GM18499 (cell line): ENCODE measurements at regions not wholly inside any gene's neighbourhood (a gene's known extent, or its start where the extent isn't known, plus 50 kb on each side); places are given as distances from the start of the nearest gene placed in this dataset.

Experiments used
- ATAC-seq: cut with Tn5 transposase; IDR thresholded peaks from one replicate; pipeline ENCODE4 v1.9.1; 2021; ENCODE audit warnings: moderate number of reproducible peaks; ENCODE audit not compliant: insufficient read depth, unreplicated experiment

DNA sequence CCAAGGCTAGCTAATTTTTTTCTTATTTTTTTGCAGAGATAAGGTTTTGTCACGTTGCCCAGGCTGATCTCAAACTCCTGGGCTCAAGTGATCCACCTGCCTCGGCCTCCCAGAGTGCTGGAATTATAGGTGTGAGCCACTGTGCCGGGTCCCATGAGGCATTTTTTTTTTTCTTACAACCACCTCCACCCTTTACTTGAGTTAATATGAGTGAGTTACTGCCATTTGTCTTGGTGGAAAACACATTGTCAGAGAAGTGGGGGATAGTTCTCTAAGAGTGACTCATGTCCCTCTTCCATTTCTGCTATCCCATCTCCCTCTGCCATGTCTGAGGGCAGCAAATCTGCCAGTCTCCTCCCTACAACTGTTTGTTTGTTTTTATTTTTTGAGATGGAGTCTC lies 163.4 kb upstream of the CLINT1 start:
- ATAC-seq = no peak

DNA sequence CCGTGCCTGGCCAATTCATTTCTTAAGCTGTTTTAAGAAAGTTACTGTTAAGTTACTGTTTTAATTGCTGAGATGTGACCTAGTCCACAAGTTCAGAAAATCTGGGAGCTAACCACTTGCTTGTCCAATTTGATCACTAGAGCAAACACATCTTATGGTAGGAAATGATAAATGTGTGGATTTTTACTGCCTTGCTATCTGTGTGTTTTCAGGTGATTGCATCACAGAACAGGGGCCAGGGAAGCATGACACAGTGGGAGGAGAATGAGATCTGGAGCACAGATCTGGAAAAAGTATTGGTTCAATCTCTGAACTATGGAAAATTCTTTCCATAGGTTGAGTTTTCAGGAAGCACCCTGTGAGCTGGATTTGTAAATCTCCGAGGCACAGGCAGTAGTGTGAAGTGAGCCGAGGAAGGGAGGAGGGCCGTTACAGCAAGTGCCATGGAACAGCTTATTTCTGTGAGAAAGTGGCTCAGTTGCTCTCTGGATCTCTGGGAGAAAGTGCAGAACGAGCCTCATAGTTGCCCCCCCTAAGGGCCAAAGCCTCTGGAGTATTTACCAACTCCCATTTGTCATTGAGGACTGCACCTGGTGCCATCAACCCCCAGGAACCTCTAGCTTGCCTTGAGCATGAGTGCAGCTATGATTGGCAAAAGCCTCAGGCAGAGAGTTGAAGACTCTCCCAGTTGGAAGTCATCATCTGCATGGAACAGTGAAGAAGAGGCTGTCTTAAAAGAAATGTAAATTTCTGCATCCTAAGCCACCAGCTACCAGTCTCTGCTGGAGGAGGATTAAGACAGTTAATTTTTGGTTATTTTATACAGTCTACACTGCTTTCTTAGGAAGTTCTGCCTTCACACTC lies 161.8 kb upstream of the CLINT1 start:
- ATAC-seq = no peak

DNA sequence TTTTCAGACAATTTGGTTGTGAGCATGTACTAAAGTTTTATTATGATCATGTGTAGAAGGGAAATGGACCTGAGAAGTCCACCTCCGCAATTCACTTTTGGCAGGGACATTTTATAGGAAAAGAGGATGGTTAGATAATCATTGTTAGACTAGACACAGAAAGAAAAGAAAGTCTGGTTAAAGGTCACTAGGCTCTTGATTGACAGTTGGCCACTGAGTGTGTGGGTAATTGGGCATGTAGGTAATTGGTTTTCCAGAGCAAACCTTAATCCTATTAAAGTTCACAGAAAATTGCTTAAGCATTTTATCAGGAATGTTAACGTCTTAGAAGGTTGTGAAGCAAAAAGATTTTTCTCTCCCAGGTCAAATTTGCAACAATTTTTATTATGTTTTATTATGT lies 158.5 kb upstream of the CLINT1 start:
- no peak for ATAC-seq

DNA sequence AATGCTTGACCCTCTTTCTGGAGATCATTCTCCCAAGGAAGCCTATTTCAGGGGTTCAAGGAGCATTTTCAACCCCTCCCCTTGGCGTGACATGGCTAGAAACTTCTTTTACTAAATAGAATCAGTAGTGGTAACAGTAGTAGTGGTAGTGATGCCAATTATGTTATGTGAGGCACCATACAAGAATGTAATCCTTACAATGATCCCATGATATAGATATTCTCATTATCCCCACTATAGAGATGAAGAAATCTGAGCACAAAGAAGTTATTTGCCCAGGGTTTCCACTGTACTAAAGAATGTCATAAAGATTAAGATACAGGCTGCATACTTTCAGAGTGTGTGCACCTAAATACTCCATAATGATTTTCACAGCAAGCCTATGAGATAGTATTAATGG lies 155.4 kb upstream of the CLINT1 start:
- no peak for ATAC-seq

DNA sequence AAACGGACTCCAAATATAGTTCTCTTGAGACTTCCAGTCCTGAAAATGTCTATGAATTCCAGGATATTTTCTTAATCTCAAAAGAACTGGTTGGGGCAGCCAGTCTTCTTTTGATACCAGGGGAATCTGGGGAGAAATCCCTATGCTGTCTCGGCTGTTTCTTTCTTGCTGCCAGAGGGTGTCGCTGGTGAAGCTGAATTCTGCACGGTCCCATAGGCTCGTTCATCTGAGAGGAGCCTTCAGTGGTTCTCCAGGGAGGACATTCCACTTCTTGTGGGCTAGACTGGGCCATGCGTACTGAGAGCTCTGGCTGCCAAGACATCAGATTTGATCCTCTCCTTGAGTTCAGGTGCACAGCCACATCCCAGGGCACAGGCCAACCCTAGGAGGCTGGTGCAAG lies 155.0 kb upstream of the CLINT1 start:
- ATAC-seq = no peak

DNA sequence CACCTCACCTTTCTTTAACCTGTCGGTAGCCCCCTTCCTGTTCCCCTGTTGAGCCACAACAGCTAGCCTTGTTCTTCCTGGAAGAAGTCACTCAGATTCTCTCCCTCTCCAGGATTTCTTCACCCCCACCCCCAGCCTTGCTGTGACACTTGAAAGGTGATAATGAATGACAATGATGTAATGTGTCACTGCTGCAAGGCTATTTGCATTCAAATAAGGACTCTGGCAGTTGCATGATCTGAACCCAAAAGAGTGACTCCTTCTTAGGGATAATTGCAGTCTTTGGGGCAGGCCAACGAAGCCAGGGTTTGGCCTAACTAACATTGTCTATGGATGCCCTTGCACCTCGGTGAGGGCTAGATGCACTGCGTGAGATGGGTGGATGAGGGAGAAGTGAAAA lies 154.4 kb upstream of the CLINT1 start:
- no peak for ATAC-seq

DNA sequence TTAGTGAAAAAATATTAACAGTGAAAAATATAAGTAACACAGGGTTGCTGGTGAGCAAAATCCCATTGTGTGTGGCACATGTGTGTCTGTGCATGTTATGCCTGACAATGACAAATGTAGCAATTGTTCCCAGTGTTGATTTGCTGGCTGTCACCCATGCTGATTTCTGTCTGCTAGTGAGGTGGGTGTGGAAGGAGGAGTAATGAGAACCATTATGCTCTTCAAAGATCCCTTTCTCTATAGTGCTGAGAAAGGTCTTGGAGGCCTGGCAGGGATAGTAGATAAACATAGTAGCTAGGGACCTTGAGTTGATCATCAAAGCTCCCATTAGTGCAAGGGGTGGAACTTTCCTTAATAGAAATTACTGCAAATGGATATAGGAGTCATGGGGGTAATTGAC lies 152.5 kb upstream of the CLINT1 start:
- no peak for ATAC-seq

DNA sequence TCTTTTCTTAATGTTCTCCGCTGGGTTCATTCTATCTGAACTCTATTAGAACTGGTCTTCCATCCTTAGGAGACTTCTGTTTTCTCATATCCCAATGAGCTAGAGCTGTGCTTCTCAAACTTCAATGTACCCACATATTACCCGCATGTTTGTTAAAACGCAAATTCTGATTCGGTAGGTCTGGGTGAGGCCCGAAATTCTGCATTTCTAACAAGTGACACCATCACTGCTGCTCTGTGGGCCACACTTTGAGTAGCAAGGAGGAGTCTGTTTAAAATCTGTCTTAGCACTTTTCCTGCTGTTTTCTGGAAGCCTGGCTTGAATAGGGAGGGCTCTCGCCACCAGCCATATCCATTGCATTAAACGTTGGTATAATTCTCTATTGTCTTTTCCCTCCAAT lies 151.9 kb upstream of the CLINT1 start:
- no peak for ATAC-seq

DNA sequence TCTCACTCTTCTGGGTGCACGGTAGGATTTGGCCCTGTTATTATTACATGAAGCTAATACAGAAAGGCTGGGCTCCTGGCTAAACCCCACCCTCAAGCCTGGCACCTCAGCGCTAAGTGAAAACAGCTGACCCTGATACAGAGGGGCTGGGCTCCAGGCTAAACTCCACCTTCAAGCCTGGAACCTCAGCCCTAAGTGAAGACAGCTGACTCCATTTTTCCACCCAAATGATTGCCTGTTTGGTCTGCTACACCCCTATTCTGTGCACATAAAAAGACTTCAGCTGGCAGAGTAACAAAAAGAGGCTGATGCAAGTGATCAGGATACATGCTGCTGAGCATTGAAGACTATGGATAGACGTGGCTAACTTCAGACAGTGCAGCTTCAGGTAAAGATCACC lies 148.4 kb upstream of the CLINT1 start:
- ATAC-seq = no peak

DNA sequence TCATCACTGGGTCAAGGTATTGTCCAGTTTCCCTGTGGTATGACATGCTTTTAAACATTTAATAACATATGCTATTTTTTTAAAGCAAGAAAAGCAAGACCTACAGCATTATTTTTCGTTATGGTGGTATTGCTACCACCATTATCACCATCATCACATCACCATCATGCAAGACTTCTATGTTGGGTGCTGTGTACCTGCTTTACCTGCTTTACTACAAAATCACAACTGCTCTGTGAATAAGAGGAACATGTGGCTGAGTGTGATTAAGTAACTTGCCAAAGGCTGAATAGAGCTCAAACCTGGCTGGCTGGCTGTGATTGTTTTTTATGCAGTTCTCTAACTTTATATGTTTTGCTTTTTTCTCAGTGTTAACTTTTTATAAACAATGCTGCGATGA lies 140.8 kb upstream of the CLINT1 start:
- no peak for ATAC-seq

DNA sequence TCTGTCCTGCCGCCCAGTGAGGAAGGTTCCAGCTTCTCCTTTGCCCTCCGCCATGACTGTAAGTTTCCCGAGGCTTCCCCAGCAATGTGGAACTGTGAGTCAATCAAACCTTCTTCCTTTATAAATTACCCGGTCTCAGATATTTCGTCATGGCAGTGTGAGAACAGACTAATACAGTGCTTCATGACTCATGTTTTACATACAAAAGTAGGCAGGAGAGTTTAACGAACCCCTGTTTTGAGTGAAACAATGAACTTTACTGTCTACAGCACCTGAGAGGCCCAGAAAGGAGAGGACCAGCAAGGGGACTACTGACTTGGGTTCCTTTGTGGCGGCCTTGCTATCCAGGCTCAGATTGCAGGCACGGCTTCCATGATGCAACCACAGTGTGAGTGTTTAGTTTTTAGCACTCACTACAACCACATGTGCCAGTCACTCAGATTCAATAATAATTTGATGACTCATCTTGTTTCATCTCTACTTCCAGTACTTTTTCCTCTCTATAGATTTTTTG lies 139.1 kb upstream of the CLINT1 start:
- no peak for ATAC-seq

DNA sequence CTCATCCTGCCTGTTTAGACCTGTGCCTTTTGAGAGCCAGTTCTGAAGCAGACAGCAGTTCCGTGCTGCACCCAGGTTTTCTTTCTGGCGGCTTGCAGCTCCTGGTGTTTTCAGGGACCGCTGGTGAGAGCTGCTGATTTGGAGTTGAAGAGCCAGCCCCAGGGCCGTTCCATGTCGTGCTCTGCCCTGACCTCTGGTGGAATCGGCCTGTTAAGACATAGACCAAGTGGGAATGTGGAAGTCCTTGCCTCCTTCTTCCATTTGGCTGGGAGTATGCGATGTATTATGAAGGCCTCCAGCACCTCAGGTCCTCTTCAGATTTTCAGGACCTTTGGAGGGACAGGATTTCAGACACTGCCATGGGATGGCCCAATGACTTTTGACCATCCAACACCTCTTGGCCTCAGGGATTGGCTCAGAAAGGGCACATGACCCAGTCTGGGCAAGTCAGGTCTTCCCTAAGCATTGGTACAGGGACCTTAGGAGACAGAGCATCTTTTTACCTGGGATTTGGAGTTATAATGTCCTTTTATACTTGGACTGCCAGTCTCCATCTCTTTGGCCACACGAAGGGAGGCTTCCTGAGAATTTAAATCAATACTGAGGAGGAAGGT lies 136.1 kb upstream of the CLINT1 start:
- no peak for ATAC-seq

DNA sequence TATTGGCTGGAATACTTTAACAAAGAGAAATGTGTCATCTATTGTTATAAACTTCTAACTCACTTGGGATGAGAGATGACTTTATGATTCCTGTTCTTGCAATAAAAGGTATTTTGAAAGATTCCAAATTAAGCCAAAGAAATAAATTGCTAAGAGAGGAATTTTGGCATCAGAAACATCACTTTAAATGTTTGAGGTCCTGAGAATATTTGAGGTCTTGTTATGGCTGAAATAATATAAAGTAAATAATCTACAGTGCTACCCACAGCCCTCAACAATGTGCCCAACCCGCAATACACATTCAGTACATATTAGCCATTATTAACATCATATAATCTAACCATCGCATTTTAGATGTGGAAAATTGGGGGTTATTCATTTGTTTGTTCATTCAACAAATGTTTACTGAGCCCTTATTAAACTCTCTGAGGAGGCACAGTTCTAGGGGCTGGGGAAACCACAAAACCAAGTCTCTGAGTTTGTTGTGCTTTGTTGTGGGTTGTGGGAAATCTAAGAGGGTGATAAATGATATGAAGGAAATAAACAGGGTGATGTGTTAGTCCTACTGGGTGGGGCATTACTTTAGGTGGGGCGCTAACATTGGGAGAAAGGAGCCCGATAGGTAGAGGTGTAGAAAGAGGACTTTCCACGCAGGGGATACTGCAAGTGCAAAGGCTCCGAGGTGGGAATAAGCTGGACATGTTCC lies 135.2 kb upstream of the CLINT1 start:
- no peak for ATAC-seq

DNA sequence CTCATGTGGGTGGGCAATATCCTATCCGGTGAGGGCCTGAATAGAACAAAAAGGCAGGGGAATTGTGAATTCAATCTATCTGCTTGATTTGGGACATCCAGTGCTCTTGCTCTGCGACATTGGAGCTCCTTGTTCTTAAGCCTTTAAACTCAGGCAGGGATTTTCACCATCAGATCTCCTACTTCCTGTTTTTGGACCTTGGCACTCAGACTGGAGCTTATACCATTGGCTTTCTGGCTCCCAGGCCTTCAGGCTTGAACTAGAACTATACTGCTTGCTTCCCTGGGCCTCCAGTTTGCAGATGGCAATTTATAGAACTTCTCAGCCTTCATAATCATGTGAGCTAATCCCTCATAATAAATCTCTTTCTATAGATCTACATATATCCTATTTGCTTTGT lies 134.3 kb upstream of the CLINT1 start:
- no peak for ATAC-seq

DNA sequence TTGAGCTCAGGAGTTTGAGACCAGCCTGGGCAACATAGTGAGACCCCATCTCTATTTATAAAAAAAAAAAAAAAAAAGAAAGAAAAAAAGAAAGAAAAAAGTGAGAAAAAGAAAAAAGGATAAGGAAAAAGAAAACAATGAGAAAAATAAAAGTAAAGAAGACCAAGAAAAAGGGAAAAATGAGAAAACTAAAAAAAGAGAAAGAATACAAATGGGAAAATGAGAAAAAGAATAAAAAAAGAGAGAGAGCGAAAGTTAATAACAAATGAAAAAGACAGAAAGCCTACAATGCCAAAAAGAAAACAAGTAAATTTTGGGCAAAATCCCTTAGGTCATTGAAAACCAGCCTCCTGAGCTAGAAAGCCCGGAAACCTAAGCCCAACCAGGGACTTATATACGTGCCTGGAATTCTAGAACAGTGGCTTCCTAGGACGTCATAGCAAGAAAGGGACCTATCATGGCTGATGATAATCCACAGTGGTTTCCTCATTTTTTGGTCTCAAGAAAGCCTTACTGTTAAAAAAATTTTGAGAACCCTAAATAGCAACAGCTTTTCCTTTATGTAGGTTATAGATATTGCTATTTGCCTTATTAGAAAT lies 131.7 kb upstream of the CLINT1 start:
- no peak for ATAC-seq

DNA sequence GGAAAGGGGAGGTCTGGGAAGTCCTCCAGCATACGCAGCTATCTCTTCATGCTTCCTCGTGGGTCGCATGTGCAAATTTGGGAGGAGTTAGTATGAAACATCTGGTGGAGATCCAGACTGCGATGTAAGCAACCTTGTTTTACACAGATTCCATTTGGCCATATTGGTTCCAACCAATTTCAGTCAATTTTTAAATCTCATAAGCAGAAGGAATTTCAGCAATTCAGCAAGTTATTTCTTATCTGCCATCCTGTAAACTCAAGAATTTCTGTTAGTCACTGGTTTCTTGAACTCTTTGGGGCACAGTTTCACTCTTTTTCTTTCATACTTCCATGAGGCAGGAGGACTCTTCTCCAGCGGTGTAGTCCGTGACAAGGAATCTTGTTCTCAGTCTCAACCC lies 130.4 kb upstream of the CLINT1 start:
- no peak for ATAC-seq

DNA sequence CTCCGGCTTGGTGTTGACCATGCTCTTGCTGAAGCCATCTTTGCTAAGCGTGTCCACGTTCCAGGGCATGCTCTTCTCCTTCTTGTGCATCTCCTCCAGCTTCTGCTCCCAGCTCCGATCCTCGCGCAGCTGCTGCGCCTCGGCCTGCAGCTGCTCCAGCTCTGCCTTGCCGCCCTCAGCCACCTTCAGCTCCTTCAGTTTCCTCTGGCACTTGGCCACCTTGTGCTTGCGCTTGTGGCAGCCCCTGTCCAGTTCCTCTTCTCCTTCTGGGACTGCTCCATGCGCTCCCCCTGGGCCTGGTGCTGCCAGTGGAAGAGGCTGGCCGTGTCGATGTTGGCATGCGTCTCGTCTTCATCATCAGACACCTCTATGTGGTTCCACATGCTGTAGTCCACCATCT lies 128.3 kb upstream of the CLINT1 start:
- ATAC-seq = no peak

DNA sequence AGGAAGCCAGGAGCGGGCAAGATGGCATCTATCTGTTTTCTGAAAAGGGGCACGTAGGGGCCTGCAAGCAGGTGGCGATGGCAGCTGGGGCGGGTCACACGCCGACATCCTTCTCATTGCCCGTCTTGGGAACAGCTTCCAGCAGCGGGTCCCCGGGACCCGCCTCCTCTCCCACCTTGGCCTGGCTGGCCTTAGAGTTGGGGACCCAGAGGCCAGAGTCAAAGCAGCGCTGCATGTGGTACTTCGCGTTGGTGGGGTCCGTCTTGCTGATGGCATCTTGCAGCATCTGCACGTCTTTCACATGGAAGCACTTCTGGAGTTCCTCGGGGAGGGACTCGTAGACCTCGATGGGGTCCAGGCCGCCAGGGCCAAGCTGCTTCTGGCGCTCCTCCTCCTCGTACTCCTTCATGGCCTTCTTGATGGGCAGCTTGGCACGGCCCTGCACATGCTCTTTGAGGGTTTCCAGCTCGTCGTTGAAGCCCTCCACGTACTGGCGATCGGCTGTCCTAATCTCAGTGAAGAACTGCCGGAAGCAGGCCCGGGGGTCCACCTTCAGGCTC lies 127.6 kb upstream of the CLINT1 start:
- no peak for ATAC-seq

DNA sequence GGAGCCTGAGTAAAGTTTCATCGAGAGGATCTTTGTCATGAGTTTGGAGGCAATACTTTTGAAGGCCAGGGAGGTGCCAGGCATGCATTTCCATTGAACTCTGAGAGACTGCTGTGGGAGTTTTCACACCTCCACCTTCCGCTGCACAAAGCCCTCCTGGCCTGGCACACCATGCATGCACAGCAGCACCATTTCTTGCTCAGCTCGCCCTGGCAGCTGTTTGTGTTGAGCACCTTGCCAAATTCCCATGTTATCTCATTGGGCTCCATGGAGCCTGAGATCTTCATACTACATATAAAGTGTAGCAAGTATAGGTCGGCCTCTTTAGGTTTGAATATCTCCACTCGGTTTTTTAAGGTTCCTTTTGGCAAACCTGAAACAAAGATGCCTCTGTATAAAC lies 125.7 kb upstream of the CLINT1 start:
- no peak for ATAC-seq

DNA sequence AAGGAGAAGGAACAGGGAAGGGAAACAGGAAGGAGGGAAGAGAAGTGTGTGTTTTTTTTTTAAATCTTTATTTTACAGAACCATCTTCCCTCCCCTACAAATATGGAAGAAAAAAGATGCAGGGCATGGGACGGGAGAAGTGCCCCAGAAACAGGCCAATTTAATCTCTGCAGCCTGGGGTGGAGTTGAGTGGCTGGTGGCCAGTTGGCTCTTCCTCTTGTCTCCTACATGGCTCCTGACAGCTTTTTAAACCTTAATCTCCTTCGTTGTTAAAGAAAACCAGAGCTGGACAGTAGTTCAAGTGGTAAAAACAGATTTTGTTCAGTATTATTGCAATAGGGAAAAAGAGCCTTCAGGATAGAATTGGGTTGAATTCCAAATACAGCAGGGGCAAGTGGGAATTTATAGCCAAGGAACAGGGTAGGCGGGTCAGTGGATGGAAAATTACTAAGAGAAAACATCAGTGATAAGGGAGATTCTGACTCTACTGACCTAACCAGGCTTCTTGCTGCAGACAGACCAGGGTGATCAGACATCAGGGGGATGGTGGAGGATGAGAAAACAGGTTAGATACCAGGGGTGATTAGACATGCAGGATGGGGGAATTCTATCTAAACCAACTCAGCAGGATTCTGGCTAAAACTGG lies 125.1 kb upstream of the CLINT1 start:
- no peak for ATAC-seq
